Trophoblast cell (in vitro differentiated cells and primary cell): ENCODE measurements at regions not wholly inside any gene's neighbourhood (a gene's known extent, or its start where the extent isn't known, plus 50 kb on each side); places are given as distances from the start of the nearest gene placed in this dataset.

Experiments used
- DNase-seq, 2 donors: peaks; one replicate each; pipeline ENCODE4 v3.0.0-alpha.2; 2016
- H2AFZ ChIP-seq: 2 replicates; pipeline ENCODE4 v1.6.1; 2013; ENCODE audit warnings: low read length, moderate library complexity, mild to moderate bottlenecking; ENCODE audit not compliant: insufficient read depth, poor library complexity
- H2AK5ac ChIP-seq: 2 replicates; pipeline ENCODE4 v1.6.1; 2013; ENCODE audit warnings: mild to moderate bottlenecking, low read length
- H2BK120ac ChIP-seq: 2 replicates; pipeline ENCODE4 v1.6.1; 2013; ENCODE audit warnings: low read length, mild to moderate bottlenecking, moderate library complexity; ENCODE audit not compliant: insufficient read depth, poor library complexity
- H2BK12ac ChIP-seq: 2 replicates; pipeline ENCODE4 v1.6.1; 2013; ENCODE audit warnings: mild to moderate bottlenecking, low read length, moderate library complexity
- H2BK5ac ChIP-seq: 2 replicates; pipeline ENCODE4 v1.6.1; 2013; ENCODE audit warnings: low read length, low read depth, moderate library complexity, mild to moderate bottlenecking; ENCODE audit not compliant: poor library complexity
- H3K14ac ChIP-seq: 2 replicates; pipeline ENCODE4 v1.6.1; 2013; ENCODE audit warnings: mild to moderate bottlenecking, low read length
- H3K18ac ChIP-seq: 2 replicates; pipeline ENCODE4 v1.6.1; 2013; ENCODE audit warnings: mild to moderate bottlenecking, low read length
- H3K23ac ChIP-seq: 2 replicates; pipeline ENCODE4 v1.6.1; 2013; ENCODE audit warnings: low read length
- H3K27ac ChIP-seq: 2 replicates; pipeline ENCODE4 v1.5.1; 2013; ENCODE audit warnings: low read depth, mild to moderate bottlenecking, inconsistent platforms, low read length, moderate library complexity
- H3K27me3 ChIP-seq: 2 replicates; pipeline ENCODE4 v1.6.1; 2013; ENCODE audit warnings: inconsistent platforms, mild to moderate bottlenecking, low read length, moderate library complexity; ENCODE audit not compliant: insufficient read depth
- H3K36me3 ChIP-seq, 2 experiments: 1 replicate in 1 of 2; 2 replicates in 1 of 2; pipeline ENCODE4 v1.6.1; 2013; ENCODE audit warnings: low read length in 2 of 2, mild to moderate bottlenecking in 2 of 2, moderate library complexity in 1 of 2; ENCODE audit not compliant: insufficient read depth in 2 of 2, control insufficient read depth in 1 of 2
- H3K4ac ChIP-seq: 2 replicates; pipeline ENCODE4 v1.6.1; 2013; ENCODE audit warnings: low read depth, mild to moderate bottlenecking, low read length, moderate library complexity
- H3K4me1 ChIP-seq, 2 experiments: 1 replicate in 1 of 2; 2 replicates in 1 of 2; pipeline ENCODE4 v1.6.1; 2013; ENCODE audit warnings: low read length in 2 of 2, mild to moderate bottlenecking in 2 of 2, moderate library complexity in 1 of 2; ENCODE audit not compliant: insufficient read depth in 2 of 2, control insufficient read depth in 1 of 2
- H3K4me2 ChIP-seq: 2 replicates; pipeline ENCODE4 v1.6.1; 2013; ENCODE audit warnings: inconsistent platforms, mild to moderate bottlenecking, low read length, moderate library complexity
- H3K4me3 ChIP-seq: 2 replicates; pipeline ENCODE4 v1.5.1; 2013; ENCODE audit warnings: mild to moderate bottlenecking, low read depth, low read length, inconsistent platforms
- H3K79me1 ChIP-seq: one replicate; pipeline ENCODE4 v1.6.1; 2013; ENCODE audit warnings: low read length
- H3K79me2 ChIP-seq: 2 replicates; pipeline ENCODE4 v1.6.1; 2013; ENCODE audit warnings: low read length, mild to moderate bottlenecking; ENCODE audit not compliant: control insufficient read depth, insufficient read depth, poor library complexity
- H3K9ac ChIP-seq: 2 replicates; pipeline ENCODE4 v1.6.1; 2013; ENCODE audit warnings: mild to moderate bottlenecking, low read length
- H3K9me3 ChIP-seq: 2 replicates; pipeline ENCODE4 v1.6.1; 2013; ENCODE audit warnings: low read depth, mild to moderate bottlenecking, control low read depth, inconsistent platforms, low read length; ENCODE audit not compliant: insufficient read depth
- H4K12ac ChIP-seq: 2 replicates; pipeline ENCODE4 v1.6.1; 2013; ENCODE audit warnings: low read depth, mild to moderate bottlenecking, low read length, moderate library complexity
- H4K8ac ChIP-seq: 2 replicates; pipeline ENCODE4 v1.6.1; 2013; ENCODE audit warnings: low read depth, mild to moderate bottlenecking, low read length, moderate library complexity
- H4K91ac ChIP-seq: one replicate; pipeline ENCODE4 v1.6.1; 2013; ENCODE audit warnings: low read depth, mild to moderate bottlenecking, low read length, moderate library complexity
- WGBS: extraction: QIAGEN DNeasy Blood & Tissue Kit; methylation state at CpG from one replicate; pipeline ENCODE4 v1.1.7; 2013; ENCODE audit warnings: missing lambda C conversion rate; ENCODE audit not compliant: insufficient read length, insufficient coverage; ENCODE audit errors: extremely low coverage; 5-methylcytosine and 5-hydroxymethylcytosine counted together

DNA sequence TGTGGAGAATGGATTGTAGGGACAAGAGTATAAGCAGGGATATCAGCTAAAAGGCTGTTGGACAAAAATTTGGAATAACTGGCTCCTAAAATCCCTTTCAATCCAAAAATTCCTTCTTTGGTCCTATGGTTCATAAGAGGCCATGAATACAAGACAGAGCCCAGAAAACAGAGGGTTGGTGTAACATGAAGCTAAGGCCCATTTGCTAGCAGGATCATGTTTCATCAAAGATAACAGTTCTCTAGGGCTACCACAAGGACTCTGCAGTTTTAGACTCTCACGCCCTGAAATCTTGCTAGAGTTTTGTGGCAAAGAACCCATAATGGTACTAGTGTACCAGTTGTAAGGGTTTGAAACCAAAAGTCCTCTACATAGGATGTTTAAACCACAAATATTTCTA, 327.8 kb upstream of the TBX18 start:
- Histone ChIP-seq H3K9ac (no peak overlapping the region), H3K27ac (no peak overlapping the region), H3K36me3 (no peaks in the 10 kb centered on the region), H2AFZ (no peak overlapping the region), H3K79me2 (no peaks in the 10 kb centered on the region), H3K79me1 (no peaks in the 10 kb centered on the region), H2BK5ac (no peak overlapping the region), H2AK5ac (no peak overlapping the region), H2BK12ac (no peak overlapping the region), H3K4me2 (no peak overlapping the region), H3K4me3 (no peak overlapping the region), H4K91ac (no peak overlapping the region), H3K23ac (no peak overlapping the region), H4K8ac (no peak overlapping the region), H3K14ac (no peak overlapping the region), H3K4ac (no peak overlapping the region), H3K27me3 (no peaks in the 10 kb centered on the region), H3K9me3 (no peaks in the 10 kb centered on the region), H4K12ac (no peak overlapping the region), H2BK120ac (no peak overlapping the region), H3K4me1 (peaks cover 0 to 4% of the 10 kb centered on the region in 2 experiments), H3K18ac (no peak overlapping the region)
- WGBS = no CpG with 5 or more reads among the region's 1 CpG
- no peak for DNase-seq

GRCh38 chr6:85089255-85089654, 324.9 kb upstream of the TBX18 start:
- Histone ChIP-seq H3K4me1 (no peaks in the 10 kb centered on the region), H3K4me2 (no peak overlapping the region), H3K27ac (no peak overlapping the region), H2BK12ac (no peak overlapping the region), H3K36me3 (no peaks in the 10 kb centered on the region), H3K79me2 (no peaks in the 10 kb centered on the region), H3K27me3 (no peaks in the 10 kb centered on the region), H4K12ac (no peak overlapping the region), H3K79me1 (no peaks in the 10 kb centered on the region), H2BK5ac (no peak overlapping the region), H3K9me3 (no peaks in the 10 kb centered on the region), H2BK120ac (no peak overlapping the region), H2AK5ac (no peak overlapping the region), H2AFZ (no peak overlapping the region), H3K4me3 (no peak overlapping the region), H3K14ac (no peak overlapping the region), H3K18ac (no peak overlapping the region), H3K9ac (no peak overlapping the region), H3K23ac (no peak overlapping the region), H4K91ac (no peak overlapping the region), H4K8ac (no peak overlapping the region), H3K4ac (no peak overlapping the region)
- DNase-seq = no peak
- WGBS = no CpG with 5 or more reads among the region's 2 CpGs

DNA sequence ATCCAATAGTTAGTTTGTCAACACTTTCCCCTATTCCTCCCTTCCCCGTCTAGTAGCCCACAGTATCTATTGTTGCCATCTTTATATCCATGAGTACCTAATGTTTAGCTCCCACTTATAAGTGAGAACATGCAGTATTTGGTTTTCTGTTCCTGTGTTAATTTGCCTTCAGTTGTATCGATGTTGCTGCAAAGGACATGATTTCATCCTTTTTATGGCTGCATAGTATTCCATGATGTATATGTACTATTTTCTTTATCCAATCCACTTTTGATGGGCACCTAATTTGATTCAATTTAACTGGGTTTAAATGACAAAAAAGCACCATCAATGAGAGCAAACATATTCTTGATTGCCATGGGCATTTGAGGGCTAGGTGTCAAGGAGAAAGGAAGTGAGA, 321.5 kb upstream of the TBX18 start:
- Histone ChIP-seq H3K4me2 (no peak overlapping the region), H3K4ac (no peak overlapping the region), H3K4me1 (no peaks in the 10 kb centered on the region), H2AK5ac (no peak overlapping the region), H3K9ac (no peak overlapping the region), H3K79me2 (no peaks in the 10 kb centered on the region), H2BK120ac (no peak overlapping the region), H4K91ac (no peak overlapping the region), H3K14ac (no peak overlapping the region), H3K27ac (no peak overlapping the region), H2BK12ac (no peak overlapping the region), H3K23ac (no peak overlapping the region), H3K36me3 (no peaks in the 10 kb centered on the region), H4K8ac (no peak overlapping the region), H3K18ac (no peak overlapping the region), H3K27me3 (no peaks in the 10 kb centered on the region), H2AFZ (no peak overlapping the region), H3K79me1 (no peaks in the 10 kb centered on the region), H3K9me3 (no peaks in the 10 kb centered on the region), H4K12ac (no peak overlapping the region), H3K4me3 (no peak overlapping the region), H2BK5ac (no peak overlapping the region)
- no CpG with 5 or more reads among the region's 2 CpGs for WGBS
- no peak for DNase-seq

GRCh38 chr6:85081102-85081501, 316.7 kb upstream of the TBX18 start:
- Histone ChIP-seq H3K9ac (no peak overlapping the region), H3K4me2 (no peak overlapping the region), H4K91ac (no peak overlapping the region), H2BK5ac (no peak overlapping the region), H2BK120ac (no peak overlapping the region), H3K23ac (no peak overlapping the region), H4K8ac (no peak overlapping the region), H3K14ac (no peak overlapping the region), H3K36me3 (no peaks in the 10 kb centered on the region), H2BK12ac (no peak overlapping the region), H3K4me3 (no peak overlapping the region), H3K4me1 (no peaks in the 10 kb centered on the region), H3K9me3 (no peaks in the 10 kb centered on the region), H3K79me2 (no peaks in the 10 kb centered on the region), H2AK5ac (no peak overlapping the region), H2AFZ (no peak overlapping the region), H3K18ac (no peak overlapping the region), H3K79me1 (no peaks in the 10 kb centered on the region), H3K27me3 (no peaks in the 10 kb centered on the region), H3K4ac (no peak overlapping the region), H4K12ac (no peak overlapping the region), H3K27ac (no peak overlapping the region)
- no peak for DNase-seq
- WGBS = no CpG with 5 or more reads among the region's 1 CpG
